DOHH2 (cell line): ENCODE measurements at regions not wholly inside any gene's neighbourhood (a gene's known extent, or its start where the extent isn't known, plus 50 kb on each side); places are given as distances from the start of the nearest gene placed in this dataset.

Experiments
- EZH2phosphoT487 ChIP-seq: fragments of 200-600 bp; sonication (generic); IDR thresholded peaks from 2 replicates; pipeline ENCODE4 v1.6.1; 2017; ENCODE audit warnings: borderline replicate concordance, mild to moderate bottlenecking, antibody characterized with exemption, low read length, moderate library complexity, mixed read lengths
- TF ChIP-seq, protein P1 (sequence below): fragments of 200-600 bp; sonication (generic); IDR thresholded peaks from one replicate; pipeline ENCODE4 v1.5.1; 2014; ENCODE audit warnings: antibody characterized with exemption, mild to moderate bottlenecking, low read depth, low read length; ENCODE audit not compliant: poor library complexity, severe bottlenecking

DNA sequence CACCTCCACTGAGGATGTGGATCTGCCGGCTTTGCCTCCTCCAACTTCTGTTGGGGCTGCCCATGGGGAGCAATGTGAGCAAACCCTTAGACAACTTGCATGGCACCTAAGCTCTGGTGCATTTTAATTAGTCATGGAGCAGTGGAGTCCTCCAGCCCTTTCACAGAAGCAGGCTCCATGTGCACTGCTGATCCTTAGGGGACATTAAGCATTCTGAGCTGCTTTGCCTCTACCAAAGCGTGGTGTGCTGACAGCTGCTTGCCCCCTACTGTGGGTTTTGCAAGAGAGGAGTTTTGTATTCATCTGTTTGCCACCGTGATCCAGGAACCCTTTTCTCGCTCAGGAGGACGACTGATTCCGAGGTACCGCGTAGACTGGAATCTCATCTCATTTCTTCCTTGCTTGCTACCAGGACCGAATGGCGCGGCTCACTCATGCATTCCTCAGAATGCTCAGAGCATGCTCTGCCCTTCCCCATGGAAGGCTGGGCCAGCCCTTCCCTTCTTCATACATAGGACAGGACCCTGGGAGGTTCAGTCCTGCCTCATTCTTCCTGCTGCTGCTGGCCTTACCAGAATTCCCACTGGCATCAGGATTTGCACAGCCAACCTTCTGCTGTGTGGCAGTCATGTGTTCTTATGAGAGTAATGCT, 432.5 kb downstream of the GADD45G start:
- TF ChIP-seq, protein P1, sequence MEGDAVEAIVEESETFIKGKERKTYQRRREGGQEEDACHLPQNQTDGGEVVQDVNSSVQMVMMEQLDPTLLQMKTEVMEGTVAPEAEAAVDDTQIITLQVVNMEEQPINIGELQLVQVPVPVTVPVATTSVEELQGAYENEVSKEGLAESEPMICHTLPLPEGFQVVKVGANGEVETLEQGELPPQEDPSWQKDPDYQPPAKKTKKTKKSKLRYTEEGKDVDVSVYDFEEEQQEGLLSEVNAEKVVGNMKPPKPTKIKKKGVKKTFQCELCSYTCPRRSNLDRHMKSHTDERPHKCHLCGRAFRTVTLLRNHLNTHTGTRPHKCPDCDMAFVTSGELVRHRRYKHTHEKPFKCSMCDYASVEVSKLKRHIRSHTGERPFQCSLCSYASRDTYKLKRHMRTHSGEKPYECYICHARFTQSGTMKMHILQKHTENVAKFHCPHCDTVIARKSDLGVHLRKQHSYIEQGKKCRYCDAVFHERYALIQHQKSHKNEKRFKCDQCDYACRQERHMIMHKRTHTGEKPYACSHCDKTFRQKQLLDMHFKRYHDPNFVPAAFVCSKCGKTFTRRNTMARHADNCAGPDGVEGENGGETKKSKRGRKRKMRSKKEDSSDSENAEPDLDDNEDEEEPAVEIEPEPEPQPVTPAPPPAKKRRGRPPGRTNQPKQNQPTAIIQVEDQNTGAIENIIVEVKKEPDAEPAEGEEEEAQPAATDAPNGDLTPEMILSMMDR = no peak
- no peak for TF ChIP-seq EZH2phosphoT487
